Daoy (cell line): ENCODE measurements at regions not wholly inside any gene's neighbourhood (a gene's known extent, or its start where the extent isn't known, plus 50 kb on each side); places are given as distances from the start of the nearest gene placed in this dataset.
"Not testable (repeated sequence)": the region's sequence is repeated elsewhere in the genome, so short reads cannot be mapped to it uniquely, and the experiment has no call there.

Source experiments
- DNase-seq: peaks from one replicate; pipeline ENCODE4 v3.0.0-alpha.2; 2015; ENCODE audit warnings: low read depth

GRCh38 chr1:229176457-229176856, 94.5 kb upstream of the RAB4A start:
- not testable (repeated sequence) for DNase-seq

- no peak for DNase-seq
These were observed 90.8 kb upstream of the RAB4A start for GRCh38 chr1:229180161-229180560.

GRCh38 chr1:229181419-229181818, 89.5 kb upstream of the RAB4A start:
- DNase-seq: no peak

GRCh38 chr1:229183588-229183987, 87.3 kb upstream of the RAB4A start:
- DNase-seq: no peak

GRCh38 chr1:229184066-229184465, 86.8 kb upstream of the RAB4A start:
- DNase-seq: no peak

- no peak for DNase-seq
These were observed 84.9 kb upstream of the RAB4A start for GRCh38 chr1:229185963-229186362.

GRCh38 chr1:229186373-229187056, 84.4 kb upstream of the RAB4A start:
- no peak for DNase-seq

GRCh38 chr1:229190057-229190575, 80.8 kb upstream of the RAB4A start:
- DNase-seq: no peak

- DNase-seq: peak; percentile 72
These were observed 79.7 kb upstream of the RAB4A start for GRCh38 chr1:229191066-229191674.

- DNase-seq: peak; percentile 41
These were observed 78.9 kb upstream of the RAB4A start for GRCh38 chr1:229192031-229192430.

GRCh38 chr1:229192853-229193252, 78.1 kb upstream of the RAB4A start:
- no peak for DNase-seq

- no peak for DNase-seq
These were observed 76.8 kb upstream of the RAB4A start for GRCh38 chr1:229194096-229194495.

GRCh38 chr1:229195246-229195645, 75.7 kb upstream of the RAB4A start:
- DNase-seq: no peak

GRCh38 chr1:229196404-229197264, 74.3 kb upstream of the RAB4A start:
- DNase-seq: no peak

- DNase-seq: no peak
These were observed 73.7 kb upstream of the RAB4A start for GRCh38 chr1:229197265-229197585.

GRCh38 chr1:229199261-229200243, 71.4 kb upstream of the RAB4A start:
- DNase-seq: no peak

- DNase-seq: peak; percentile 64
These were observed 67.7 kb upstream of the RAB4A start for GRCh38 chr1:229203030-229203751.

- no peak for DNase-seq
These were observed 66.8 kb upstream of the RAB4A start for GRCh38 chr1:229203991-229204632.

- no peak for DNase-seq
These were observed 65.8 kb upstream of the RAB4A start for GRCh38 chr1:229204921-229205777.
